ENCODE measurements at regions not wholly inside any gene's neighbourhood (a gene's known extent, or its start where the extent isn't known, plus 50 kb on each side); places are given as distances from the start of the nearest gene placed in this dataset.
"Not testable (repeated sequence)": the region's sequence is repeated elsewhere in the genome, so short reads cannot be mapped to it uniquely, and the experiment has no call there.

DNA sequence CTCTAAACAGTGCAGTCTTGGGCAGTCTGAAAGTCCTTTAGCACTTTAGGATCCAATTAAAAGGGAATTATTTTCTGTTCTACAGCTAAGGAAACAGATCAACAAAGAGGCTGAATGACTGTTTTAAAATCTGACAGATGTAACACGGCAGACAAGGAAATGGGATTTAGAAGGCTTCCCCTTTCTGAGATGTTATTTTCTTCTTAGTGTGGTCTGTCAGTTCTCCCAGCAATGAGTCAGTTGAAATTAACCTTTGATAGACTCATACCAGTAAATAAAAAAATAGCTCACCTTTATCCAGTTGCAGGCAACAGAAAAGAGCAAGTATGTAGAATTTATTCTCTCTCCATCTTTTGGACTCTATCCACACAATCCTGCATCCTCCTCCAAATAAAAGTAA is 98.1 kb downstream of the NEDD1 start:
- DNase-seq (ENCODE audit: low read depth in 3 of 3), result no peak

DNA sequence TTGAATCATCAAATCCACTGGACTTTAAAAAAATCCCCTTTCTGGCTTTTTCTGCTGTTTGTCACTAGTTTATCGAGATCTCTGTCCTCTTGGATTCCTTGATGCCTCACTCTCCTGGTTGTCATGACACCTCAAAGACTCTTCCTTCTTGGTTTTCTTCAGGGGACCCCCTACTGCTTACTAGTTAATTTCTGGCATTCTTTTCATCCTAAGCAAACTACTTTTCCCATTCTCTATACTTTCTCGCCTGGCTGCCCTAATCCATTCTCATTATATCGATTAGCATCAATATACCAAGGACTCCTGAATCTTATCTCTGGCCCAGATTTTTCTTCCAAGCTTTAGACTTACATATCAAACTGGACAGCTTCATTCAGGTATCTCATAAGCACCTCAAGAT is 98.6 kb downstream of the NEDD1 start:
- DNase-seq (ENCODE audit: low read depth in 3 of 3), result no peak

GRCh38 chr12:97006585-97006984 is 99.5 kb downstream of the NEDD1 start:
- DNase-seq (ENCODE audit: low read depth in 3 of 3), result no peak

DNA sequence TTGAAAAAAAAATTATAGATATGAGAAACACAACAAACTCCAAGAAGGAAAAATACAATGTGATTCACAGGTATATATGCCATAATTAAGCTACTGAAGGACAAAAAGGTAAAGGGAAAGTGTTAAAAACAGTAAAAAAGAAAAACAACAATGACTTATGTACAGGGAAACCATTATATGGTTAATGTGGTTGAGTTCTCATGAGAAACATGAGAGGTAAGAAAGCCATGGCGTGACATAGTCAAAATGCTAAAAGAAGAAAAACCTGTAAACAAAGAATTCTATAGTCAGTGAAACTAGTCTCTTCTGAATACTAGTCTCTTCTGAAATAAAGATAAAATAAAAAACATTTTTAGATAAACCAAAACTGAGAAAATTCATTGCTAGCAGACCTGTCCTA is 109.1 kb downstream of the NEDD1 start:
- no peak for DNase-seq (ENCODE audit: low read depth in 3 of 3)

DNA sequence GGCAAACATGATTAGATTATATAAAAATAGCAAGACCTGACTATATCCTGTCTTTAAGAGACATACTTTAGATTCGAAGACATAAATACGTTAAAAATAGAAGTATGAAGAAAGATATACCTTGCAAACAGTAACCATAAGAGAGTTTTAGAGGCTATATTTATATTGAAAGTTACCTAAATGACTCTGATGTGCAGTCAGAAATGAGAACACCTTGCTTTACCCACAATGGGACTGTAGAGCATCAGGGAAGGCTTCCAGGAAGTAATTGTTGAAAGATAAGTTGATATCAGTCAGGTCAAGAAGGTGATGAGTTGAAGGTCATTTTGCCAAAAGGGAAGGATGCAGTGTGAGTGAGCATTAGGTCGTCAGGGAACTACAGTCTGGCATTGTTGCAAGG is 110.2 kb downstream of the NEDD1 start:
- DNase-seq (ENCODE audit: low read depth in 3 of 3), result no peak

GRCh38 chr12:97022536-97023230 is 115.6 kb downstream of the NEDD1 start:
- no peak for DNase-seq (ENCODE audit: low read depth in 3 of 3)

DNA sequence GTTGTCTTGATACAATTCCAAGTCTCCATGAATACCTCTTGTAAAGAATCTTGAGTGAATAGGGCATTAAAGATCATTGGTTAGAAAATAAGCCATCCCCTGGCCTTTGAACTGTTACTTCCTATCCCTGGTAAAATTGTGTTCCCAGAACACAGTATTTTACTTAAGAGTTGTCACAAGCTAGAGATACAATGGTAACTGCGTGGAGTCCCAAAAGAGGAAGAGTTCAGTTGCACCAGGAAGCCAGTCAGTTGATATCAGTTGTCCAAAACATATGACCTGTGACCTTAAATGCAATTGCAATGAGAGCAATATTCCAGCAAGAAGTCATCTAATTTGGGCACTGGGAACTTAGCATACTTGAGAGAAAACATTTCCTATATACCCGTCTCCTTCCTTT is 117.3 kb downstream of the NEDD1 start:
- DNase-seq (ENCODE audit: low read depth in 3 of 3), result no peak

DNA sequence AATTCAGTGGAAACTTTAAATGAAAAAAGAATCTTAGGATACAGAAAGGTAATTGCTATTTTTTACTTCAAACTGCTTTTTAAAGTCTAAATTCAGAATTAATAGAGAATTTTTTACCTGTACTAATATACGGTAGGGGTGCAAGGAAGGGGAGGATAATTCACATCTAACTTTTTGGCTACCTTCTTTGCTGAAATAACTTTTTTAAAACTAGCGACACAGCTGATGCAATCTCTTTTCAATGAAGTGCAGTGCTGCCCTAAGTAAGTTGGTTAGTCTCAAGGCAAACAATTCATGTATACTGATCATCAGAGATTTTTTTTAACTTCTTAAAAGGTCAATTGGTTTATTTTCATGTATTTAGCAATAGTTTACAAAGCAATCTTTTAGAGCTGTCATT is 119.8 kb downstream of the NEDD1 start:
- DNase-seq (ENCODE audit: low read depth in 3 of 3), result no peak

DNA sequence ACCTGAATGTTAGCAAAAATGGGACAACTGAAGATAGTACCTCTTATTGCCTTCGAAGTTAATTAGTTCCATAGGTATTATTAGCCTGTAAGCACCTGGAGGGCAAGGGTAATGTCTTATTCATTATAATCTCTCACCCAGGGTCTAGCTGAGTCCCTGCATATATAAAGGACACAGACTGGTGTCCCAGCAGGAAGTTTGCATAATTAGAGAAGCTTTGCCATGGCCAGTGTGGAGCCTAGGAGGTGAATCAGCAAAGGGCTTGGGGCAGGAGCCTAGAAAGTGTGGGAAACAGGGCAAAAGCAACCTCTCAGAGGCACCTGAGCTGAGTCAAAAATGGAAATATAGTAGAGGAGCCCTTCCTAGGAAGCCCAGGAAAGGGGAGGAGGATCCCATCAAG is 120.4 kb downstream of the NEDD1 start:
- no peak for DNase-seq (ENCODE audit: low read depth in 3 of 3)

- no peak for DNase-seq (ENCODE audit: low read depth in 3 of 3)
Observed at GRCh38 chr12:97038131-97038530, 131.1 kb downstream of the NEDD1 start.

DNA sequence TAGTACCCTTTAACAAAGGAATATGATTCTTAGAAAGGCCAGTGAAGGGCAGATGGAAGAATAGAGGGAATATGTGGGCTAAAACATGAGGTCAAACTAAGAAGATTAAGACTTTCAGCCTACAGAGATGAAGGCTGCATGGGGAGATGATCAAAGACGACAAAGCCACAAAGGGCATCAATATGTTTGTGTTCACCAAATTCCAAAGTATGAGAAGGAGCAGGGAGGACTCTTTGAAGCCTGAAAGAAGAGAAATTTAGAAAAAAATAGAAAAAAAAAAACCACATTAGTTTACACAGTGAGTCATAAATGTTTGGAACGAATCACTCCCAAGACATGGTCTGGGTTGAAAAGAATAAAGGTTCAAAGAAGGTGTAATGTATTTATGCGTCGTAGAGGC is 131.8 kb downstream of the NEDD1 start:
- no peak for DNase-seq (ENCODE audit: low read depth in 3 of 3)

DNA sequence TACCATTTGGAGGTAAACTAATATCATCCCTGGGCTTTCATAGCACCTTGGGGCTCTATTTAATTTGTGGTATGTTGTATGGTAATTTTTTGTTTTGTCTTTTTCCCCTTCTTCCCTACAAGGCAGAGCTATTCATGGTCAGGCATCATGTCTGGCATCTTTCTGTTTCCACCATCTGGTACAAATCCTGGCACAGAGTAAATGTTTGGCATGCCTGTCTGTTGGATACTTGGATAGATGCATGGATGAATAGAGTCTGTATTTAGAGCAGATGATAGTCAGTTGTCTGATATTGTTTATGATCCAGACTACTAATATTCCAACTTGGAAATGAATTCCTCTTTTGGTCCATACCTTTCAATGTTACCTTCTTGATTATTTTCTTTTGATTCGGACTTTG is 139.8 kb downstream of the NEDD1 start:
- DNase-seq (ENCODE audit: low read depth in 3 of 3), result no peak

DNA sequence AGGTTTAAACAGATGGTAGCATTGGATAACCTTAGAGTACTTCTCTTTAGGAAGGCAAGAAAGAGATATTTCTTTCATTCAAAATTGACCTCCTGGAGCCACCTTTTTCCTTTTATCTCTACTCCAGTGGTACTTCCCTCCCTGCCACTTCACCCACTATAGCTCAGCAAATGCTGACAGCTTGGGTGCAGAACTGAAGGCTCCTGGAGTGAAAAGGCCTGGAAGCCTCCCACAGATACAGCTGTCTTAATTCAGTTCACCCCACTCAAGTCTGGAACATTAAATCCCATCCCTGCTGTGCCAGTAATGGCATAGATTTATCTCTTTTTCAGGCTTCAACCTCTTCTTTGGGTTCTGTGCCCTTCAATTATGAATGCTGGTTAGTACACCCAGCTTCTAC is 140.3 kb downstream of the NEDD1 start:
- no peak for DNase-seq (ENCODE audit: low read depth in 3 of 3)

DNA sequence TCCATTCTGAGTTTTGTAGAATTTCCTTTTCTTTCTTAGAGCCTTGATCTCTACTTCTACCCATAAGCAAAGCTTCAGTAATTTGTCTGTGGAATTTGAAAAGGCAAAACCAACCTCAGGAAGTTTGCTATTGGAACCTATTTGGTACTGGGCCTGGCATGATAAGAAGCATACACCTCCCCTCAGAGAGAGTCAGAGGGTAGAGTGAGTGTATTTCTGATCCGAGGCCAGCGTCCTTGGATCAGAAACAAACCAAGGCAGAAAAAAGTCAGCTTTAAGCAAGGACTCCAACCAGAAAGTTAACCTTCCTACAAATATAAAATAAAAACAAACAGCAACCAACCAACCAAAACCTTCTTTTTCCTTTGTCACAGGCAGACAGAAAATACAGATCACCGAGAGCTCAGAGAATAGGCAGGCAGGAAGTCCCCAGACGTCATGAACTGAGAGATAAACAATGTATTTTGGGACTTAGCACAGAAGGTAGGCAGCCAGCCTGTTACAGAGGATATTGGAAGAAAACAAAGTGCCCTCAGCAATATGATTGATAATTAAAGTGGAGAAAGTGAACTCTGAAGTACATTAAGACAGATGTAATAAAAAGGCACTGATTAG is 141.5 kb downstream of the NEDD1 start:
- DNase-seq (ENCODE audit: low read depth in 3 of 3), result no peak

DNA sequence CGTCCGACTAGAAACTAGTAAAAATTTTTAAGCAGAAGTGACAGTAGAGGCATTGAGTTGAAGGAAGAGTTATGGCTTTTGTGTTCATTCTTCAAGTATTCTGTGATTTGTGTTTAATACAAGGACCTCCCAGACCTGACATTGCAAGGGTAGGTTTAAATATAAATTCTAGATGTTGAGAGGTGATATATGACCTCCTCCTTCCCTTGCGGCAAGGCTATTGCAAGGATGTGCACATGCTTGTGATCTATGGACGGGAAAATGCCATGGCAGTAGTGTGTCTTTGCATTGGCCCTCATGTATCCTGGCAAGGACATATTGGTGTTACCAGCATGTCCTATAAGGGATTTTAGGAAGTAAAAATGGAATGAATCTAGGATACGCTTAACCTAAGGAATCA is 143.5 kb downstream of the NEDD1 start:
- no peak for DNase-seq (ENCODE audit: low read depth in 3 of 3)

- no peak for DNase-seq (ENCODE audit: low read depth in 3 of 3)
Observed at GRCh38 chr12:97051341-97051740, 144.3 kb downstream of the NEDD1 start.

DNA sequence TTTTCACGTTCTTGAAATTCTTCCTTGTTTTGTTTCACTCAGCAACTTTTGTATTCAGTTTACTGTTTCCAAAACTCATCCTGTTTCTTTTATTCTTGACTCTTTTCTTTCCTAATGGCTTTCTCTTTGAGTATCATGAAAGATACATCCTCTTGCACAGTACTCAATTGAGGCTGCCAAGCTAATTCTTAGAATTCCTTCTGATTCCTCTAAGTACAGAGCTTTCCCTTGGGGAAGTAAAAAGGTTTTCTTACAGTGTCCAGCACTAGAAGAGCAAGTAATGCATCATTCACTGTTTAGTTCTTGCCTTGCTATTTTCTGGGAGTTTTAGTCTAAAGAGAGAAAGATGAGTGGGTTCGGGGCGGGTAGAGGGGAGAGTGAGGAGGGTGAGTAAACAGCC is 154.1 kb downstream of the NEDD1 start:
- DNase-seq (ENCODE audit: low read depth in 3 of 3), result no peak

DNA sequence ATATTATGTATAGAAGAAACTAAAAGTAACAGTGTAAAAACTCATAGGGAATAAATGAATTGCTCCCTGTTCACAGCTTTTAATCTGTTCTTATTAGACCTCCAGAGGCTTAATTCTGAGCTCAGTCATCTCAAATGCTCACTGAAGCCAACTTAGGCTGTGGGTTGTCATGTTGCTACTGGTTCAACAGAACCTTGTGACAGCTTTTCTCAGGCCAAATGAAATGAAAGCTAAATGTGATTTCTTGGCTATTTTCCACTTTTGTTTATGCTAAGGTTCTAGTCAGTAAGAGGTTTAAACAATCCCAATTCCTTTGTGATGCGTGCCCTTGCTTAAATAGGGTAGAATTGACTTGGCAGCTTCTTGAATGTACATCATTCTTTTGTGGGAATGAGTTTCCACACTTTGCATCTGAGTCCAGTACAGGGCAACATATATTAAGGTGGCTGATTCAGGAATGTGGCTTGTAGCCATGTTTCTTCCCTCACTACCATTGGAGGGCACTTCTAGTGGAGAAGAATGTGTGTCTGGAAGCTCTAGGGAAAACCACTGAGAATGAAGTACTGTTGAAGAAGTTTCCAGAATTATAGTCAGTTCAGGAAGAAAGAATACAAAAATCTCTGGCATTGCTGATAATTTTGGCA is 156.4 kb downstream of the NEDD1 start:
- no peak for DNase-seq (ENCODE audit: low read depth in 3 of 3)

GRCh38 chr12:97075161-97075933 is 168.3 kb downstream of the NEDD1 start:
- DNase-seq (ENCODE audit: low read depth in 3 of 3), result no peak

GRCh38 chr12:97075934-97076630 is 169.0 kb downstream of the NEDD1 start:
- no peak for DNase-seq (ENCODE audit: low read depth in 3 of 3)

DNA sequence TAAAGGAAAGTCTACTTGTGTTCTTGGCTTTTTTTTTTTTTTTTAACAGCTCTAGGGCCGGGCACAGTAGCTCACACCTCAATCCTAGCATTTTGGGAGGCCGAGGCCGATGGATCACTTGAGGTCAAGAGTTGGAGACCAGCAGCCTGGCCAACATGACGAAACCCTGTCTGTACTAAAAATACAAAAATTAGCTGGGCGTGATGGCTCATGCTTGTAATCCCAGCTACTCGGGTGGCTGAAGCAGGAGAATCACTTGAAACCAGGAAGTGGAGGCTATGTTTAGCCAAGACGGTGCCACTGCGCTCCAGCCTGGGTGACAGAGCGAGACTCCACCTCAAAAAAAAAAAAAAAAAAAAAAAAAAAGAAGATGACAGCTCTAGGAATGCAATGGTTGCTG is 169.9 kb downstream of the NEDD1 start:
- not testable (repeated sequence) for DNase-seq (ENCODE audit: low read depth in 3 of 3)

- no peak for DNase-seq (ENCODE audit: low read depth in 3 of 3)
Observed at GRCh38 chr12:97082029-97082428, 175.0 kb downstream of the NEDD1 start.
